ENCODE measurements at regions not wholly inside any gene's neighbourhood (a gene's known extent, or its start where the extent isn't known, plus 50 kb on each side); places are given as distances from the start of the nearest gene placed in this dataset.

GRCh38 chr10:130687566-130687965 lies 551.4 kb downstream of the GLRX3 start:
- H2BK20ac ChIP-seq (ENCODE audit: low read depth, low read length, poor library complexity, severe bottlenecking) = no peak overlapping the region
- H4K5ac ChIP-seq (ENCODE audit: insufficient read length, low read depth, low read length) = no peak overlapping the region
- H3K14ac ChIP-seq (ENCODE audit: insufficient read depth, low read length) = no peak overlapping the region
- H3K23ac ChIP-seq (ENCODE audit: insufficient read length, low read depth, low read length) = no peak overlapping the region
- H3K4me1 ChIP-seq (ENCODE audit: insufficient read depth, low read length) = no peaks in the 10 kb centered on the region
- H3K79me1 ChIP-seq (ENCODE audit: insufficient read depth, low read depth, low read length, poor library complexity, severe bottlenecking) = no peaks in the 10 kb centered on the region
- no peak overlapping the region for H2AK5ac ChIP-seq (ENCODE audit: insufficient read length, low read length)
- Mint-ChIP-seq H3K4me1 (no peaks in the 10 kb centered on the region), H3K36me3 (ENCODE audit: insufficient read depth in 1 of 3, low read depth in 3 of 3) (no peaks in the 10 kb centered on the region), H3K27me3 (ENCODE audit: low read depth) (peaks cover 2% of the 10 kb centered on the region; the same call in 1 of the 2 replicates), H3K27ac (no peak overlapping the region), H3K9me3 (peaks cover 0 to 4% of the 10 kb centered on the region in 2 experiments; a peak in 3 of 5 replicates), H3K4me3 (no peak overlapping the region)
- no peak overlapping the region for H2BK15ac ChIP-seq (ENCODE audit: low read depth, low read length)
- H3K27ac ChIP-seq (ENCODE audit: insufficient read length, low read depth, low read length) = no peak overlapping the region
- WGBS (ENCODE audit: extremely low coverage, insufficient read length, low lambda C conversion rate) = no CpG with 5 or more reads among the region's 5 CpGs
- H3K4me2 ChIP-seq (ENCODE audit: insufficient read depth, insufficient read length, low read length) = no peak overlapping the region
- no peaks in the 10 kb centered on the region for H3K9me3 ChIP-seq (ENCODE audit: control insufficient read depth, low read depth, low read length)
- H2BK12ac ChIP-seq (ENCODE audit: insufficient read length, low read depth, low read length) = no peak overlapping the region
- DNase-seq = no peak
- no peaks in the 10 kb centered on the region for H3K27me3 ChIP-seq (ENCODE audit: insufficient read depth, low read length)
- H2BK120ac ChIP-seq (ENCODE audit: low read depth, low read length, poor library complexity, severe bottlenecking) = no peak overlapping the region
- H3T11ph ChIP-seq (ENCODE audit: low read length) = no peak overlapping the region
- TF ChIP-seq, protein P1, sequence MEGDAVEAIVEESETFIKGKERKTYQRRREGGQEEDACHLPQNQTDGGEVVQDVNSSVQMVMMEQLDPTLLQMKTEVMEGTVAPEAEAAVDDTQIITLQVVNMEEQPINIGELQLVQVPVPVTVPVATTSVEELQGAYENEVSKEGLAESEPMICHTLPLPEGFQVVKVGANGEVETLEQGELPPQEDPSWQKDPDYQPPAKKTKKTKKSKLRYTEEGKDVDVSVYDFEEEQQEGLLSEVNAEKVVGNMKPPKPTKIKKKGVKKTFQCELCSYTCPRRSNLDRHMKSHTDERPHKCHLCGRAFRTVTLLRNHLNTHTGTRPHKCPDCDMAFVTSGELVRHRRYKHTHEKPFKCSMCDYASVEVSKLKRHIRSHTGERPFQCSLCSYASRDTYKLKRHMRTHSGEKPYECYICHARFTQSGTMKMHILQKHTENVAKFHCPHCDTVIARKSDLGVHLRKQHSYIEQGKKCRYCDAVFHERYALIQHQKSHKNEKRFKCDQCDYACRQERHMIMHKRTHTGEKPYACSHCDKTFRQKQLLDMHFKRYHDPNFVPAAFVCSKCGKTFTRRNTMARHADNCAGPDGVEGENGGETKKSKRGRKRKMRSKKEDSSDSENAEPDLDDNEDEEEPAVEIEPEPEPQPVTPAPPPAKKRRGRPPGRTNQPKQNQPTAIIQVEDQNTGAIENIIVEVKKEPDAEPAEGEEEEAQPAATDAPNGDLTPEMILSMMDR (conservative IDR thresholded peaks at IDR 0.05) = no peak
- H3K56ac ChIP-seq (ENCODE audit: insufficient read length, low read depth, low read length) = no peak overlapping the region
- no peak overlapping the region for H3K9ac ChIP-seq (ENCODE audit: extremely low read depth, insufficient read length, low read length)
- no peaks in the 10 kb centered on the region for H4K20me1 ChIP-seq (ENCODE audit: control insufficient read depth, insufficient read depth, insufficient read length)
- H3K18ac ChIP-seq (ENCODE audit: insufficient read length, low read depth, low read length) = no peak overlapping the region
- no peak overlapping the region for H4K91ac ChIP-seq (ENCODE audit: insufficient read length, low read depth, low read length)
- H3K23me2 ChIP-seq (ENCODE audit: insufficient read length, low read depth, low read length, poor library complexity, severe bottlenecking) = no peaks in the 10 kb centered on the region
- H4K8ac ChIP-seq (replicated peaks; ENCODE audit: insufficient read length, low read depth, low read length) = no peak overlapping the region
- no peak overlapping the region for H3K4ac ChIP-seq (ENCODE audit: low read depth, low read length)
- H2AFZ ChIP-seq (ENCODE audit: low read length) = no peak overlapping the region
- H3K79me2 ChIP-seq (ENCODE audit: insufficient read depth, low read length) = no peaks in the 10 kb centered on the region
- no peak overlapping the region for H2BK5ac ChIP-seq (ENCODE audit: insufficient read length, low read length)

Measured in H9 (cell line).